ENCODE measurements at regions not wholly inside any gene's neighbourhood (a gene's known extent, or its start where the extent isn't known, plus 50 kb on each side); places are given as distances from the start of the nearest gene placed in this dataset.
"Not testable (repeated sequence)": the region's sequence is repeated elsewhere in the genome, so short reads cannot be mapped to it uniquely, and the experiment has no call there.

GRCh38 chr16:60214311-60214710, 1480.2 kb upstream of the GOT2 start:
- H3K36me3 ChIP-seq (ENCODE audit: control insufficient read depth in 2 of 2, insufficient read depth in 2 of 2, low read length in 2 of 2) = no peaks in the 10 kb centered on the region
- no peak overlapping the region for H3K9ac ChIP-seq (ENCODE audit: low read depth in 1 of 2, low read length in 2 of 2)
- H3K4me3 ChIP-seq (ENCODE audit: low read length in 2 of 2) = no peak overlapping the region
- H3K9me3 ChIP-seq (ENCODE audit: control insufficient read depth in 2 of 2, low read length in 2 of 2) = peaks cover 0 to 4% of the 10 kb centered on the region in 2 donors
- H3K27ac ChIP-seq (ENCODE audit: low read depth in 2 of 2, low read length in 2 of 2) = no peak overlapping the region
- H3K27me3 ChIP-seq (ENCODE audit: control insufficient read depth in 2 of 2, insufficient read depth in 2 of 2, low read length in 2 of 2) = no peaks in the 10 kb centered on the region
- no peaks in the 10 kb centered on the region for H3K4me1 ChIP-seq (ENCODE audit: control insufficient read depth in 2 of 2, insufficient read depth in 2 of 2, low read length in 2 of 2)

- Histone ChIP-seq H3K4me3 (ENCODE audit: low read length in 2 of 2) (no peak overlapping the region), H3K9me3 (ENCODE audit: control insufficient read depth in 2 of 2, low read length in 2 of 2) (no peaks in the 10 kb centered on the region), H3K9ac (ENCODE audit: low read depth in 1 of 2, low read length in 2 of 2) (no peak overlapping the region), H3K4me1 (ENCODE audit: control insufficient read depth in 2 of 2, insufficient read depth in 2 of 2, low read length in 2 of 2) (no peaks in the 10 kb centered on the region), H3K27me3 (ENCODE audit: control insufficient read depth in 2 of 2, insufficient read depth in 2 of 2, low read length in 2 of 2) (no peaks in the 10 kb centered on the region), H3K36me3 (ENCODE audit: control insufficient read depth in 2 of 2, insufficient read depth in 2 of 2, low read length in 2 of 2) (no peaks in the 10 kb centered on the region), H3K27ac (ENCODE audit: low read depth in 2 of 2, low read length in 2 of 2) (no peak overlapping the region)
Measured at GRCh38 chr16:60206516-60206915, 1472.4 kb upstream of the GOT2 start.

- H3K27ac ChIP-seq (ENCODE audit: low read depth in 2 of 2, low read length in 2 of 2) = no peak overlapping the region
- H3K4me3 ChIP-seq (ENCODE audit: low read length in 2 of 2) = no peak overlapping the region
- H3K36me3 ChIP-seq (ENCODE audit: control insufficient read depth in 2 of 2, insufficient read depth in 2 of 2, low read length in 2 of 2) = no peaks in the 10 kb centered on the region
- no peaks in the 10 kb centered on the region for H3K27me3 ChIP-seq (ENCODE audit: control insufficient read depth in 2 of 2, insufficient read depth in 2 of 2, low read length in 2 of 2)
- no peak overlapping the region for H3K9ac ChIP-seq (ENCODE audit: low read depth in 1 of 2, low read length in 2 of 2)
- H3K4me1 ChIP-seq (ENCODE audit: control insufficient read depth in 2 of 2, insufficient read depth in 2 of 2, low read length in 2 of 2) = no peaks in the 10 kb centered on the region
- peaks cover 0 to 4% of the 10 kb centered on the region in 2 donors for H3K9me3 ChIP-seq (ENCODE audit: control insufficient read depth in 2 of 2, low read length in 2 of 2)
Measured at GRCh38 chr16:60204181-60204580, 1470.1 kb upstream of the GOT2 start.

GRCh38 chr16:60203525-60204124, 1469.5 kb upstream of the GOT2 start:
- no peaks in the 10 kb centered on the region for H3K4me1 ChIP-seq (ENCODE audit: control insufficient read depth in 2 of 2, insufficient read depth in 2 of 2, low read length in 2 of 2)
- no peak overlapping the region for H3K9ac ChIP-seq (ENCODE audit: low read depth in 1 of 2, low read length in 2 of 2)
- no peak overlapping the region for H3K27ac ChIP-seq (ENCODE audit: low read depth in 2 of 2, low read length in 2 of 2)
- peaks cover 0 to 4% of the 10 kb centered on the region in 2 donors for H3K9me3 ChIP-seq (ENCODE audit: control insufficient read depth in 2 of 2, low read length in 2 of 2)
- H3K4me3 ChIP-seq (ENCODE audit: low read length in 2 of 2) = no peak overlapping the region
- H3K36me3 ChIP-seq (ENCODE audit: control insufficient read depth in 2 of 2, insufficient read depth in 2 of 2, low read length in 2 of 2) = no peaks in the 10 kb centered on the region
- H3K27me3 ChIP-seq (ENCODE audit: control insufficient read depth in 2 of 2, insufficient read depth in 2 of 2, low read length in 2 of 2) = no peaks in the 10 kb centered on the region

GRCh38 chr16:60200729-60201128, 1466.6 kb upstream of the GOT2 start:
- not testable (repeated sequence) for H3K27me3 ChIP-seq (ENCODE audit: control insufficient read depth in 2 of 2, insufficient read depth in 2 of 2, low read length in 2 of 2); H3K9me3 ChIP-seq (ENCODE audit: control insufficient read depth in 2 of 2, low read length in 2 of 2); H3K9ac ChIP-seq (ENCODE audit: low read depth in 1 of 2, low read length in 2 of 2); H3K4me3 ChIP-seq (ENCODE audit: low read length in 2 of 2); H3K36me3 ChIP-seq (ENCODE audit: control insufficient read depth in 2 of 2, insufficient read depth in 2 of 2, low read length in 2 of 2); H3K4me1 ChIP-seq (ENCODE audit: control insufficient read depth in 2 of 2, insufficient read depth in 2 of 2, low read length in 2 of 2); H3K27ac ChIP-seq (ENCODE audit: low read depth in 2 of 2, low read length in 2 of 2)

GRCh38 chr16:60200161-60200560, 1466.0 kb upstream of the GOT2 start:
- no peaks in the 10 kb centered on the region for H3K36me3 ChIP-seq (ENCODE audit: control insufficient read depth in 2 of 2, insufficient read depth in 2 of 2, low read length in 2 of 2)

GRCh38 chr16:60199150-60199549, 1465.0 kb upstream of the GOT2 start:
- Histone ChIP-seq H3K9ac (ENCODE audit: low read depth in 1 of 2, low read length in 2 of 2) (no peak overlapping the region), H3K36me3 (ENCODE audit: control insufficient read depth in 2 of 2, insufficient read depth in 2 of 2, low read length in 2 of 2) (no peaks in the 10 kb centered on the region), H3K27me3 (ENCODE audit: control insufficient read depth in 2 of 2, insufficient read depth in 2 of 2, low read length in 2 of 2) (no peaks in the 10 kb centered on the region), H3K4me1 (ENCODE audit: control insufficient read depth in 2 of 2, insufficient read depth in 2 of 2, low read length in 2 of 2) (no peaks in the 10 kb centered on the region), H3K9me3 (ENCODE audit: control insufficient read depth in 2 of 2, low read length in 2 of 2) (peaks cover 0 to 4% of the 10 kb centered on the region in 2 donors), H3K4me3 (ENCODE audit: low read length in 2 of 2) (no peak overlapping the region), H3K27ac (ENCODE audit: low read depth in 2 of 2, low read length in 2 of 2) (no peak overlapping the region)

More at GRCh38 chr16:60200161-60200560, 1466.0 kb upstream of the GOT2 start:
- Histone ChIP-seq H3K4me1 (ENCODE audit: control insufficient read depth in 2 of 2, insufficient read depth in 2 of 2, low read length in 2 of 2) (no peaks in the 10 kb centered on the region), H3K9me3 (ENCODE audit: control insufficient read depth in 2 of 2, low read length in 2 of 2) (peaks cover 0 to 4% of the 10 kb centered on the region in 2 donors), H3K9ac (ENCODE audit: low read depth in 1 of 2, low read length in 2 of 2) (no peak overlapping the region), H3K4me3 (ENCODE audit: low read length in 2 of 2) (no peak overlapping the region), H3K27ac (ENCODE audit: low read depth in 2 of 2, low read length in 2 of 2) (no peak overlapping the region), H3K27me3 (ENCODE audit: control insufficient read depth in 2 of 2, insufficient read depth in 2 of 2, low read length in 2 of 2) (no peaks in the 10 kb centered on the region)

- Histone ChIP-seq H3K4me1 (ENCODE audit: control insufficient read depth in 2 of 2, insufficient read depth in 2 of 2, low read length in 2 of 2) (no peaks in the 10 kb centered on the region), H3K4me3 (ENCODE audit: low read length in 2 of 2) (no peak overlapping the region), H3K27ac (ENCODE audit: low read depth in 2 of 2, low read length in 2 of 2) (no peak overlapping the region), H3K9me3 (ENCODE audit: control insufficient read depth in 2 of 2, low read length in 2 of 2) (no peaks in the 10 kb centered on the region), H3K36me3 (ENCODE audit: control insufficient read depth in 2 of 2, insufficient read depth in 2 of 2, low read length in 2 of 2) (no peaks in the 10 kb centered on the region), H3K9ac (ENCODE audit: low read depth in 1 of 2, low read length in 2 of 2) (no peak overlapping the region), H3K27me3 (ENCODE audit: control insufficient read depth in 2 of 2, insufficient read depth in 2 of 2, low read length in 2 of 2) (no peaks in the 10 kb centered on the region)
Measured at GRCh38 chr16:60181536-60181935, 1447.4 kb upstream of the GOT2 start.

GRCh38 chr16:60180609-60181008, 1446.5 kb upstream of the GOT2 start:
- Histone ChIP-seq H3K4me1 (ENCODE audit: control insufficient read depth in 2 of 2, insufficient read depth in 2 of 2, low read length in 2 of 2) (no peaks in the 10 kb centered on the region), H3K4me3 (ENCODE audit: low read length in 2 of 2) (no peak overlapping the region), H3K36me3 (ENCODE audit: control insufficient read depth in 2 of 2, insufficient read depth in 2 of 2, low read length in 2 of 2) (no peaks in the 10 kb centered on the region), H3K9ac (ENCODE audit: low read depth in 1 of 2, low read length in 2 of 2) (no peak overlapping the region), H3K27me3 (ENCODE audit: control insufficient read depth in 2 of 2, insufficient read depth in 2 of 2, low read length in 2 of 2) (no peaks in the 10 kb centered on the region), H3K27ac (ENCODE audit: low read depth in 2 of 2, low read length in 2 of 2) (no peak overlapping the region), H3K9me3 (ENCODE audit: control insufficient read depth in 2 of 2, low read length in 2 of 2) (no peaks in the 10 kb centered on the region)

- H3K27me3 ChIP-seq (ENCODE audit: control insufficient read depth in 2 of 2, insufficient read depth in 2 of 2, low read length in 2 of 2) = no peaks in the 10 kb centered on the region
- H3K9ac ChIP-seq (ENCODE audit: low read depth in 1 of 2, low read length in 2 of 2) = no peak overlapping the region
- no peaks in the 10 kb centered on the region for H3K4me1 ChIP-seq (ENCODE audit: control insufficient read depth in 2 of 2, insufficient read depth in 2 of 2, low read length in 2 of 2)
- H3K4me3 ChIP-seq (ENCODE audit: low read length in 2 of 2) = no peak overlapping the region
- no peaks in the 10 kb centered on the region for H3K36me3 ChIP-seq (ENCODE audit: control insufficient read depth in 2 of 2, insufficient read depth in 2 of 2, low read length in 2 of 2)
- H3K27ac ChIP-seq (ENCODE audit: low read depth in 2 of 2, low read length in 2 of 2) = no peak overlapping the region
- no peaks in the 10 kb centered on the region for H3K9me3 ChIP-seq (ENCODE audit: control insufficient read depth in 2 of 2, low read length in 2 of 2)
Measured at GRCh38 chr16:60170196-60170595, 1436.1 kb upstream of the GOT2 start.

- no peaks in the 10 kb centered on the region for H3K4me1 ChIP-seq (ENCODE audit: control insufficient read depth in 2 of 2, insufficient read depth in 2 of 2, low read length in 2 of 2)
- H3K9ac ChIP-seq (ENCODE audit: low read depth in 1 of 2, low read length in 2 of 2) = no peak overlapping the region
- no peaks in the 10 kb centered on the region for H3K36me3 ChIP-seq (ENCODE audit: control insufficient read depth in 2 of 2, insufficient read depth in 2 of 2, low read length in 2 of 2)
- no peak overlapping the region for H3K4me3 ChIP-seq (ENCODE audit: low read length in 2 of 2)
- no peak overlapping the region for H3K27ac ChIP-seq (ENCODE audit: low read depth in 2 of 2, low read length in 2 of 2)
- H3K9me3 ChIP-seq (ENCODE audit: control insufficient read depth in 2 of 2, low read length in 2 of 2) = no peaks in the 10 kb centered on the region
- H3K27me3 ChIP-seq (ENCODE audit: control insufficient read depth in 2 of 2, insufficient read depth in 2 of 2, low read length in 2 of 2) = no peaks in the 10 kb centered on the region
Measured at GRCh38 chr16:60166111-60166510, 1432.0 kb upstream of the GOT2 start.

Data from mucosa of rectum (tissue), 2 donors.